Ovary (tissue), 3 donors: ENCODE measurements at regions not wholly inside any gene's neighbourhood (a gene's known extent, or its start where the extent isn't known, plus 50 kb on each side); places are given as distances from the start of the nearest gene placed in this dataset.

Experiments used
- EP300 ChIP-seq: sonication (generic); formaldehyde crosslinking; IDR thresholded peaks from one replicate; pipeline ENCODE4 v1.6.1; 2017; ENCODE audit warnings: antibody characterized with exemption
- POLR2A ChIP-seq: fragments of 450-650 bp; IDR thresholded peaks from one replicate; pipeline ENCODE4 v1.6.1; 2017; ENCODE audit warnings: antibody characterized with exemption, mild to moderate bottlenecking, moderate library complexity
- TF ChIP-seq, protein P1 (sequence below), 3 donors: fragments of 450-650 bp in 2 of 3; fragments of 200-600 bp in 1 of 3; IDR thresholded peaks; one replicate each; pipeline versions ENCODE4 v1.5.1 to v1.8.0; 2016 to 2022; ENCODE audit warnings: antibody characterized with exemption in 3 of 3, mild to moderate bottlenecking in 1 of 3
- donor health status: DM: no; HTN: no; CAD: no.

DNA sequence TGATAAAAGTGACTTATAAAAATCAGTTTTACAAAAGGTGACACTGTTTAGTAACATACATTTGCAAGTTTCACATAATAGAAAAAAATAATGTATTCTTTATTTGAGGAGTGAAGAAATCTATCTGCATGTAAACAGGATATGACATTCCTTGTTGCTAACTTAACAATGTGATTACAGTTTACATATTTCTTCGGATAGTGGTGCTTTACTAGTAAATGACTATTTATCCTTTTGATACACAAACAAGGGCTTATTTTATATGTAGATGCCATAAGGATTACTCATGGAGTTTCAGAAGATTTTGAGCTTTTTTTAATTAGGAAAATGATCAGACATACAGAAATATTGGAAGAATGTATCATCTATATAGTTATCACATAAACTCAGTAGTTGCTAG, 126.5 kb downstream of the SLIT2 start:
- TF ChIP-seq POLR2A (no peak), EP300 (no peak)
- TF ChIP-seq, protein P1, sequence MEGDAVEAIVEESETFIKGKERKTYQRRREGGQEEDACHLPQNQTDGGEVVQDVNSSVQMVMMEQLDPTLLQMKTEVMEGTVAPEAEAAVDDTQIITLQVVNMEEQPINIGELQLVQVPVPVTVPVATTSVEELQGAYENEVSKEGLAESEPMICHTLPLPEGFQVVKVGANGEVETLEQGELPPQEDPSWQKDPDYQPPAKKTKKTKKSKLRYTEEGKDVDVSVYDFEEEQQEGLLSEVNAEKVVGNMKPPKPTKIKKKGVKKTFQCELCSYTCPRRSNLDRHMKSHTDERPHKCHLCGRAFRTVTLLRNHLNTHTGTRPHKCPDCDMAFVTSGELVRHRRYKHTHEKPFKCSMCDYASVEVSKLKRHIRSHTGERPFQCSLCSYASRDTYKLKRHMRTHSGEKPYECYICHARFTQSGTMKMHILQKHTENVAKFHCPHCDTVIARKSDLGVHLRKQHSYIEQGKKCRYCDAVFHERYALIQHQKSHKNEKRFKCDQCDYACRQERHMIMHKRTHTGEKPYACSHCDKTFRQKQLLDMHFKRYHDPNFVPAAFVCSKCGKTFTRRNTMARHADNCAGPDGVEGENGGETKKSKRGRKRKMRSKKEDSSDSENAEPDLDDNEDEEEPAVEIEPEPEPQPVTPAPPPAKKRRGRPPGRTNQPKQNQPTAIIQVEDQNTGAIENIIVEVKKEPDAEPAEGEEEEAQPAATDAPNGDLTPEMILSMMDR (IDR thresholded peaks at IDR 0.05): no peak
